HG02678 (cell line): ENCODE measurements at regions not wholly inside any gene's neighbourhood (a gene's known extent, or its start where the extent isn't known, plus 50 kb on each side); places are given as distances from the start of the nearest gene placed in this dataset.
"Not testable (repeated sequence)": the region's sequence is repeated elsewhere in the genome, so short reads cannot be mapped to it uniquely, and the experiment has no call there.

Source experiments
- ATAC-seq: cut with Tn5 transposase; IDR thresholded peaks from one replicate; pipeline ENCODE4 v1.9.1; 2021; ENCODE audit warnings: mild to moderate bottlenecking, moderate library complexity; ENCODE audit not compliant: unreplicated experiment

DNA sequence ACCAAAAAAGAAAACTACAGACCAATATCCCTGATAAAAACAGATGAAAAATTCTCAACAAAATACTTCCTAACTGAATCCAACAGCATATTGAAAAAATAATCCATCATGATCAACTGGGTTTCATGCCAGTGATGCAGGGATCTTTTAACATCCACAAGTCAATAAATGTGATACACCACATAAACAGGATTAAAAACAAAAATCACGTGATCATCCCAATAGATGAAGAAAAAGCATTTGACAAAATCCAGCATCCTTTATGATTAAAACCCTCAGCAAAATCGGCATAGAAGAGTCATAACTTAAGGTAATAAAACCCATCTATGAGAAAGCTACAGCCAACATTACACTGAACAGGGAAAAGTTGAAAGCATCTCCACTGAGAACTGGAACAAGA is 107.5 kb downstream of the DCLK3 start:
- no peak for ATAC-seq

DNA sequence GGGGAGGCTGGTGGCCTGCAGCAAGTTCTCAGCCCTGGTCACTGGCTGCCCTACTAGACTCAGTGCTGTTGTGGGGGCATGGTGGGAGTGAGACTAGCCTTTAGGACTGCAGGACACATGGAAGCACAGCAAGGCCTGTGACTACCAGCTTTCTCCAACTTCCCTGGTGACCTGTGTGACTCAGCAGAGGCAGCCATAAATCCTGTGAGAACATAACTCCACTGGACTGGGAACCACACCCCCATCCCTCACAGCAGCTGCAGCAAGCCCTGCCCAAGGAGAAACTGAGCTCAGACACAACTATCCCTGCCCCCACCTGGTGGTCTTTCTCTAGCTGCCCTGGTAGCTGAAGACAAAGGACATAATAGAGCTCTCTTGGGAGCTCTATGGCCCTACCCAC is 111.3 kb downstream of the DCLK3 start:
- ATAC-seq = no peak

DNA sequence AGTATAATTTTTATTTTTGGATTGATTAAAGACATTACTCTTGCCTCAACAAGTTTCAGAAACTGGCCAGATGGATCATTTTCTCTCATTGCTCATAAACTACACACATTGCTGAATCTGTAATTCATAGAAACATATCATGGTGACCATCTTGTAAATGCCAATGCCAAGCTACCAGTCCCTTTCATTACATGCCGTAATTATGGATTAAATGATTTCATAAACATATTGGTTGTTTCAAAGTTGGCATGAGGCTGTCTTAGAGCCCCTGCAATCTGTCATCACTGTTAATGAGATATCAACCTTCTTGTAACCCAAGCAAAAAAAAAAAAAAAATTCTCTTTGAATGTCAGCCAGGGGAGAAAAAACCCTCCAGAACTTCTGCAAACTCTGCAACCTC is 112.2 kb downstream of the DCLK3 start:
- no peak for ATAC-seq

DNA sequence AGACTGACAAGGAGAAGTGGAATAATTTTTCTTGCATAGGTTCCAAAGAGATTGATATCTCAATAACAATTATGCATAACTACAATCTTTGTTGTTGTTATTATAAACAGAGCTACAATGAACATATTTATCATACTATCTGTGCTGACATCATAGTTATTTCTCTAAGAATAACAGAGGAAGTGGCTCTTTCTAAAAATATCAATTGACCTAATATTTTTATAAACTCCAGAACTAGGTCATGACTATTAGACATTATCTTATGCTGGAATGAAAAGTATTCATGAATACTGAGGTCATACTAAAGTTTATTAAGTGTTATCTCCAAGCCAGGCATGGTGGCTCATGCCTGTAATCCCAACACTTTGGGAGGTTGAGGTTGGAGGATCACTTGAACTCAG is 114.1 kb downstream of the DCLK3 start:
- ATAC-seq = no peak

DNA sequence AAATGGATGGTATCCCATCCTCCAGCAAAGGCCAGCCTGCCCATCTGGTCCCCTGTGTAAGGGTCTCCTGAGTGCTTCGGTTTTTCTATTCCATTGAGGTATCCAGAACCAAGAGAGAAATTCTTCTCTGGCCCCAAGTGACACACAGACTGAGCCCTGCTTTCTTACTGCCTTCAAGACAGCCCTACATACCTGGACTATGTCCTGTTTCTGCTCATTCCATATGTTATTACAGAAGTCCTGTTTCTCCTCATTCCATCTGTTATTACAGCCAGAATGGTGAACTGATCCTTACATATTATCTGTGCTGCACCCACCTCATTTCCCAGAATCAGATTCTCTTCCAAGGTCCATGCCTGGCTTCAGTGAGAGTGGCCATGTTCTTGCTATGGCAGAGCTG is 115.2 kb downstream of the DCLK3 start:
- ATAC-seq = peak; percentile 9

DNA sequence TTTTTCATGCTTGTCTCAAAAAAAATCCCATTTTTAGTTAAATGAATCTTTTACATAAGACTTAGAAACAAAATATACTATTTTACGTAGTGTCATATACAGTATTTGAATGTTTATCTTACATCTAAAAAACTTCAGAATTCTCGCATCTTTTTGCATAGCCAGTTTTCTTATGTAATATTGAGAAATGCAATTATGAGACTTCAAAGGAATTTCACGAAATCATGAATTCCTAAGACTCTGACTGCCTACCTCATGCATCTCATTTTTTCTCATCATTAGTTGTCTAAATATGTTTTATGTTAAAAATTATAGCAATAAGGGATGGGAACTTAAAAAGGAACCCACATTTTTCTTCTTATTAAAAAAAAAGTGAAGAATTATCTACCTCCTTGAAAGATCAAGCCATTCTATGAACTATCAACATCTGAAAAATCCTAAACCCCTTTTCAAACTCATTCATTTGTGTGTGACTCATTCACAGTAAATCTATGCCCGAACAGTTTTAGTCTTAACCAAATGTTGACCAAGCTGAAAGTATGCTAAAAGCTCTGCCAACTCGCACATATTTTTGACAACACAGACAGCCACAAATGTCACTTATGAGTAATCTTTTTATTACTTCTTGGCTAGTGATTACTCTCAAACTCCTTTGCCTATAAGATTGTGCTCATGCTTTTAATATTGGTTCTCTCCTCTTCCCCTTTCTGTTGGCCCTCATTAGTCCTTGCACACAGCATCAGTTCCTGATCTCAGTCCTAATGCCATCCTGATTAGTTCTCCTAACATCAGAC is 115.9 kb downstream of the DCLK3 start:
- peak; percentile 76 for ATAC-seq

DNA sequence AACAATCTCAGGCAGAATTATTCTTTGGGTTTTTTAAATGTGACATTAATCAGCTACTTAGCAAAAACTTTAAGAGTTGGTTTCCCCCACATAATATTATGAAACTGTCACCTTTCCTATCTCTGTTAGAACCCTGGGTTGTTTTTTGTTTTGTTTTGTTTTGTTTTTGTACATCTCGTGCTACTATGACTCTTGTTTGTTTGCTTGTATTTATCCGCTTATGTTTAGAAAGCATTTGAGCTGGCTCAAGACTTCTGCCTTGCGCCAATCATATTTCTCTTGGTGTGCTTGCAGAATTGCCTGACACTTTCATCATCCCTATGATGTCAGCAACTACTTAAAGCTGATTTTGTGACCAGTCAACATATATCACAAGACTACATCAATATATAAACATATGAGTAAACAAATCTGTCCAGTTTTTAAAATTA is 116.9 kb downstream of the DCLK3 start:
- no peak for ATAC-seq

DNA sequence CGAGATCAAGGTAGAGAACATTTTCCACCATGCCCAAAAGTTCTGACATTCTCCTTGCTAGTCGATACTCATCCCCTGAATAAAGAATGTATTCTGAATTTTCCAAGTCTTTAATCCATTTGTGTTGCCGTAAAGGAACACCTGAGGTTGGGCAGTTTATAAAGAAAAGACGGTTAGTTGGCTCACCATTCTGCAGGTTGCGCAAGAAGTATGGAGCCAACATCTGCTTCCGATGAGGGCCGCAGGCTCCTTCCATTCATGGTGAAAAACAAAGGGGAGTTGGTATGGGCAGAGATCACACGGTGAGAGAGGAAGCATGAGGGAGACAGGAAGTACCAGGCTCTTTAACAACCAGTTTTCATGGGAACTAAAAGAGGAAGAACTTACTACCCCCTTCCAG is 121.2 kb downstream of the DCLK3 start:
- no peak for ATAC-seq

DNA sequence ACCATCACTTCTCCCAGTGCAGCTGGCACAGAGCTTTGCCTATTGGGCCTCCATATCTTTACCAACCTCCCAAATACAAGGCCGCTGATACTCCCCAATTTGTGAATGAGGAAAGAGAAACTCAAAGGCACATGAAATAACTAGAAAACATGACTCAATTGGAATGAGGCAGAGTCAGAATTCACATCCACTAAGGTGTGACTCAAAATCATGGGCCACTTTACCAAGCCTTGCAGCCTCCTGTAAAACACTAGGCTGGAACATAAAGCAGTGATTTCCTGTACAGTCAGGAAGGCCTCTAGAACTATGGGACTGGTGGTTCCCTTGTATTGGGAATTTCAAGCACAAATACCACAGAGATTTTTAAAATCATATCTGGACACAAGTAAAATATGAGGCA is 128.6 kb downstream of the DCLK3 start:
- no peak for ATAC-seq

DNA sequence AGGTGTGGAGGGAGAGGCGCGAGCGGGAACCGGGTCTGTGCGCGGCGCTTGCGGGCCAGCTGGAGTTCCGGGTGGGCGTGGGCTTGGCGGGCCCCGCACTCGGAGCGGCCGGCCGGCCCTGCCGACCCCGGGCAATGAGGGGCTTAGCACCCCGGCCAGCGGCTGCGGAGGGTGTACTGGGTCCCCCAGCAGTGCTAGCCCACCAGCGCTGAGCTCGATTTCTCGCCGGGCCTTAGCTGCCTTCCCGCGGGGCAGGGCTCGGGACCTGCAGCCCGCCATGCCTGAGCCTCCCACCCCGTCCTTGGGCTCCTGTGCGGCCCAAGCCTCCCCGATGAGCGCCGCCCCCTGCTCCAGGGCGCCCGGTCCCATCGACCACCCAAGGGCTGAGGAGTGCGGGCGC is 130.5 kb downstream of the DCLK3 start:
- not testable (repeated sequence) for ATAC-seq

DNA sequence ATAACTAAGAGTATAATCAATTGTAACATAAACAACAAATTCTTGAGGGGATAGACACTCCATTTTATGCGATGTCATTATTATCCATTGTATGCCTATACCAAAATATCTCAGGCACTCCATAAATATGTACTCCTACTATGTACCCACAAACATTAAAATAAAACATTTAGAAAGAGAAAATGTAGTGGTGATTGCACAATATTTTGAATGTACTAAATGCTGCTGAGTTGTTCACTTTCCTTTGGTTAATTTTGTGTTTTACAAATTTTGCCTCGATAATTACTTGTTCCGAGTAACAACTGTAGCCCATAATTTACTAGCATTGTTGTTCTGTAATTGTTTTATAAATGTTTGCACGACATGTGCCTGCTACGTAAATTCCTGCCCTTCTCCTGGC is 131.3 kb downstream of the DCLK3 start:
- no peak for ATAC-seq

DNA sequence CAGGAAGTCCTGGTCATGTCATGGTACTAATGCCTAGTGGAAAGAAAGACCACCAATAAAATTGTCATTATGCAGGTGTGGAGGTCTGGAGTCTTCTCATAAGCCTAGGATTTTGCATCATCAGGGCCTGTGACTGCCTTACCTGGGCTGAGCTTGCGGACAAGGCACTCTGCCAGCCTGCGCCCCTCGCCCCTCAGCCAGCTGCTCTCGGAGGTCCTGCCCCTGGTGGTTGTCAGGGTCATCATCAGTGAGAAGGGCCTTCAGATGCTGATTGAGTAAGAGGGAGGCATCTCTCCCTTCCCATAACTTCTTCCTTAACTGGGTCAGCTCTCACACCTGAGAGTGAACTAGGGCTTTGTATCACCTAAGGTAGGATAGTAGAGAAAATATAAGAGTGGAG is 132.8 kb downstream of the DCLK3 start:
- ATAC-seq = no peak

DNA sequence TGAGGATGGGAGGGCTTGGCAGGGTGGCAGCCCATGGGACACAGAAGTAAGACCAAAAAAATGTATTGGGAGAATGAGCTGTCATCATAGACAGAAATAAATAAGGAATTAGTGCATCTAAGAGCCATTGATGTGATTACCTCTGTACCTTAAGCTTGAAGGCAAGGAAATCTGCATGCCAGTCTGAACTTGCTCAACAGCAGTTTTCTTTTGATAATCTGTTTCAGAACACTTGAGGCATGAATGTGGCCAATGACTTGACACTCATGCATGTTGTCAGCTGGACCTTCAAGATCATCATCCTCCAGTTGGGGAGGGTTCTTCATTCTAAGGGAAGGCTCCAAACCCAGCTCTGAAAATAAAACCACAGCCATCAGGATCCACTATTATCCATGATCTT is 148.5 kb downstream of the DCLK3 start:
- no peak for ATAC-seq

DNA sequence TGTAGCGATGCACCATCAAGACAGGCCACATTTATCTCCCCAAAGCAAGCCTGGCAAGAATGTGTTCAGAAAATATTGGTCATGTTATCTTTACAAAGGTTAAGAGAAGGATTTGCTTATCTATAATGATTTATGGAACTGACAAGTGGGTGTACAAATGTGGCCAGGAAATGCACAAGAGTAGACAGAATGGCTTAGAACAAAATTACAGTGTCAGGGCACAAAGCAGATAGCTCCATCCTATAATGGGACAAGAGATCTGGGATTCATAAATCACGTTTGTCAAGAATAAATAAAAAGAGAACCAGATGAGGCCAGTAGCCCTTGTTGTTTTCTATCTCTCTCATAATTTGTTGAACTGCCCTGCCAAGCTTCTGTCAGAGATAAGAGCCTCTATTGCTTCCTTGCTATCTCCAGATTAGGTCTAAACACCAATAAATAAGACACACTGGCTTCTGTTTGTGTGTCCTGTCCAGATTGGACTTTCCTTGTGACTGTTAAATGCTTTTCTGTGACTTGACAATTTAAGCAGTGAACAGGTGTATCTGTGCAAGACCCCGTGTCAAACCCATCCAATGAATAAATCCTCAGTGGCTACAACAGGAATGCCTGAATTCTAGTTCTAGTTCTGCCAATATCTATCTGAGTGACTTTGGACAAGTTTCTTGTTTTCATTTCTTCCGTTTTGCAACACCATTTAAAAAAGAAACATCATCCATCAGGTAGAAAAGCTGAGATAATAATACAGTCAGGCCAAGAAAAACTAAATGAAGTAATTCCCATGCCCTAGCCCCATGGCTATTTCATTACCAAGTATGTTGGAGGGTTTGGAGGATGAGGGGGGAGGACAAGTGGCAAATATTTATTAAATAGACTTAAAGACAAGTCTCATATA is 157.2 kb downstream of the DCLK3 start:
- ATAC-seq = no peak

DNA sequence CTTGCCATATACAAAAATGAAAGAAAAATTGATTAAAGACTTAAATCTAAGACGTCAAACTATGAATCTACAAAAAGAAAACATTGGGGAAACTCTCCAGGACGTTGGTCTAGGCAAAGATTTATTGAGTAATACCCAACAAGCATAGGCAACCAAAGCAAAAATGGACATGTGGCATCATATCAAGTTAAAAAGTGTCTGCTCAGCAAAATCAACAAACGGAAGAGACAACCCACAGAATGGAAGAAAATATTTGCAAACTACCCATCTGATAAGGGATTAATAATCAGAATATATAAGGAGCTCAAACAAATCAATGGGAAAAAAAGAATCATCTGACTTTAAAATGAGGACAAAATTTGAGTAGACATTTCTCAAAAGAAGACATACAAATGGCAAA is 160.9 kb downstream of the DCLK3 start:
- ATAC-seq = no peak

DNA sequence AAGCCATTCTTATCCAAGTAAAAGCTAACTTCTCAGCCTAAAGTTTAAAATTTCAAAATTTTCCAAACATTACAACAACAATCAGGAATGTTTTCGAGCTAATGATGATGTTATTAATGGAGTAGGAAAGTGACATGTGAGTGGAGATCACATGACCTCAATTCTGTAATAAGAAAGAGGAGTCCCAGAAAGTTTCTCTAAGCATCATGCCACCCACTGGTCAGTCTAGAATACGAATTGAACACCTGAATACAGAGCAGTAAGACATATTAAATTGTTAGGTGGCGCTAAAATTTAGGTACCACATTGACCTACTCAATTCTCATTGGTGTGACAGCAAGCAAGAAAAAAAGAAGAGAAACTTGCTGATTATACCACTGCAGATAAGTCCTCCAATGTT is 163.9 kb downstream of the DCLK3 start:
- ATAC-seq = no peak
